ENCODE measurements at regions not wholly inside any gene's neighbourhood (a gene's known extent, or its start where the extent isn't known, plus 50 kb on each side); places are given as distances from the start of the nearest gene placed in this dataset.

- Mint-ChIP-seq H3K27ac (ENCODE audit: low read depth, unreplicated experiment) (peak overlapping the region; percentile 64), H3K9me3 (ENCODE audit: unreplicated experiment) (no peaks in the 10 kb centered on the region), H3K36me3 (ENCODE audit: insufficient read depth, unreplicated experiment) (no peaks in the 10 kb centered on the region), H3K27me3 (ENCODE audit: insufficient read depth, unreplicated experiment) (no peaks in the 10 kb centered on the region), H3K4me1 (ENCODE audit: insufficient read depth, unreplicated experiment) (peaks cover 26% of the 10 kb centered on the region), H3K4me3 (ENCODE audit: unreplicated experiment) (no peak overlapping the region)
- BruUV-seq (replicated peaks): no TSS peak
- DNase-seq (ENCODE audit: unreplicated experiment): no peak
- ChIA-PET CTCF (interaction anchor here (0.6 to 1.8 kb wide), 11 partner anchors 8 to 137 kb away, joined by 3 to 9 read pairs (median 3); no protein-coding TSS in a partner anchor), POLR2A (interaction anchor here (0.6 to 1.9 kb wide), 7 partner anchors 8 to 192 kb away, joined by 3 to 13 read pairs (median 3); partner anchors contain the start of gene TOP3B)
- TF ChIP-seq, protein P1, sequence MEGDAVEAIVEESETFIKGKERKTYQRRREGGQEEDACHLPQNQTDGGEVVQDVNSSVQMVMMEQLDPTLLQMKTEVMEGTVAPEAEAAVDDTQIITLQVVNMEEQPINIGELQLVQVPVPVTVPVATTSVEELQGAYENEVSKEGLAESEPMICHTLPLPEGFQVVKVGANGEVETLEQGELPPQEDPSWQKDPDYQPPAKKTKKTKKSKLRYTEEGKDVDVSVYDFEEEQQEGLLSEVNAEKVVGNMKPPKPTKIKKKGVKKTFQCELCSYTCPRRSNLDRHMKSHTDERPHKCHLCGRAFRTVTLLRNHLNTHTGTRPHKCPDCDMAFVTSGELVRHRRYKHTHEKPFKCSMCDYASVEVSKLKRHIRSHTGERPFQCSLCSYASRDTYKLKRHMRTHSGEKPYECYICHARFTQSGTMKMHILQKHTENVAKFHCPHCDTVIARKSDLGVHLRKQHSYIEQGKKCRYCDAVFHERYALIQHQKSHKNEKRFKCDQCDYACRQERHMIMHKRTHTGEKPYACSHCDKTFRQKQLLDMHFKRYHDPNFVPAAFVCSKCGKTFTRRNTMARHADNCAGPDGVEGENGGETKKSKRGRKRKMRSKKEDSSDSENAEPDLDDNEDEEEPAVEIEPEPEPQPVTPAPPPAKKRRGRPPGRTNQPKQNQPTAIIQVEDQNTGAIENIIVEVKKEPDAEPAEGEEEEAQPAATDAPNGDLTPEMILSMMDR (IDR thresholded peaks at IDR 0.05; ENCODE audit: unreplicated experiment): no peak
- intact Hi-C loops (cut with micrococcal nuclease): no loop called here
Observed at GRCh38 chr22:22069450-22070370, 87.1 kb upstream of the TOP3B start.

DNA sequence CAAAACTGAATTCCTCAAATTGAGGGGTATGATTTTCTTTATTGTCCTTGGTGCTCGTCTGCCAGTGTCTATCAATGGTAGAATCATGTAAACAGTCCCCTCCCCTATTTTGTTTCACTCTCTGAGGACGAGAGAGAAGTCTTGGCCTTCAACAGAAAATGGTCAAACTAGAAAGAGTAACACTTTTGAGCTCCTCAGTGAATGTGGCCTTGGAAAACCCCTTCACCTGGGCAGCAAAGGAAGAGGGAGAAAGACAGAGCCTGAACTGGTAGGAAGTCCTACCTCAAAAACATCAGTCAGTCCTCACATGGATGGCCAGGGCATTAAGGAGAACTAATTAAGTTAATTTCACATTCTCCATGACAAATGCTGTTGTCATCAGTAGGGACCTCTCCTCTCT, 86.1 kb upstream of the TOP3B start:
- intact Hi-C loops (cut with micrococcal nuclease): no loop called here
- no TSS peak for BruUV-seq (replicated peaks)
- ChIA-PET POLR2A (no interaction called here), CTCF (no interaction called here)
- Mint-ChIP-seq H3K27ac (ENCODE audit: low read depth, unreplicated experiment) (no peak overlapping the region), H3K4me3 (ENCODE audit: unreplicated experiment) (no peak overlapping the region), H3K9me3 (ENCODE audit: unreplicated experiment) (no peaks in the 10 kb centered on the region), H3K36me3 (ENCODE audit: insufficient read depth, unreplicated experiment) (no peaks in the 10 kb centered on the region), H3K4me1 (ENCODE audit: insufficient read depth, unreplicated experiment) (peaks cover 16% of the 10 kb centered on the region), H3K27me3 (ENCODE audit: insufficient read depth, unreplicated experiment) (no peaks in the 10 kb centered on the region)
- DNase-seq (ENCODE audit: unreplicated experiment): no peak
- TF ChIP-seq, protein P1 (IDR thresholded peaks at IDR 0.05; ENCODE audit: unreplicated experiment): no peak

DNA sequence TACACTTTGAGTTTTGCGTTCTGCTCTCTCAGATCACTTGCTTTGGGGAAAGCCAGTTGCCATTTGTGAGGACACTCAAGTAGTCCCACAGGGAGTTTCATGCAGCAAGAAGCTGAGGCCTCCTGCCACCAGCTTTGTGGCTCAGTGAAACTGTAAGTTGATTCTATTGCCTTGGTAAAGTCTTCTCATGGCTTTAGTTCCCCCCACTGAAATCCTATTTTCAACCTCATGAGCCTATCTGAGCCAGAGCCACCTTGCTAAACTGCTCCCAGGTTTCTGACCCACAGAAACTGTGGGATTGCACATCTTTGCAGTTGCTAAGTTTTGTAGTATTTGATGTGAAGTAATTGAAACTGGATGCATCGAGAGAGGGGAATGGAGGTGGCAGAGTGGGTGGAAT, 85.4 kb upstream of the TOP3B start:
- H3K27ac Mint-ChIP-seq (ENCODE audit: low read depth, unreplicated experiment): no peak overlapping the region
- ChIA-PET POLR2A (no interaction called here), CTCF (interaction anchor here (1.5 kb wide), 1 partner anchor 43 kb away, joined by 4 read pairs; no protein-coding TSS in a partner anchor)
- no peaks in the 10 kb centered on the region for H3K36me3 Mint-ChIP-seq (ENCODE audit: insufficient read depth, unreplicated experiment)
- no peak overlapping the region for H3K4me3 Mint-ChIP-seq (ENCODE audit: unreplicated experiment)
- intact Hi-C loops (cut with micrococcal nuclease): no loop called here
- H3K4me1 Mint-ChIP-seq (ENCODE audit: insufficient read depth, unreplicated experiment): peaks cover 16% of the 10 kb centered on the region
- BruUV-seq (replicated peaks): no TSS peak
- TF ChIP-seq, protein P1 (IDR thresholded peaks at IDR 0.05; ENCODE audit: unreplicated experiment): no peak
- H3K27me3 Mint-ChIP-seq (ENCODE audit: insufficient read depth, unreplicated experiment): no peaks in the 10 kb centered on the region
- DNase-seq (ENCODE audit: unreplicated experiment): no peak
- H3K9me3 Mint-ChIP-seq (ENCODE audit: unreplicated experiment): no peaks in the 10 kb centered on the region

GRCh38 chr22:22067192-22067591, 84.6 kb upstream of the TOP3B start:
- no peak overlapping the region for H3K27ac Mint-ChIP-seq (ENCODE audit: low read depth, unreplicated experiment)
- CTCF ChIA-PET: interaction anchor here (0.8 to 1.5 kb wide), 3 partner anchors 22 to 90 kb away, joined by 3 to 5 read pairs (median 4); no protein-coding TSS in a partner anchor
- POLR2A ChIA-PET: no interaction called here
- H3K4me1 Mint-ChIP-seq (ENCODE audit: insufficient read depth, unreplicated experiment): peaks cover 16% of the 10 kb centered on the region
- TF ChIP-seq, protein P1 (IDR thresholded peaks at IDR 0.05; ENCODE audit: unreplicated experiment): no peak
- DNase-seq (ENCODE audit: unreplicated experiment): no peak
- no TSS peak for BruUV-seq (replicated peaks)
- intact Hi-C loops (cut with micrococcal nuclease): no loop called here
- no peak overlapping the region for H3K4me3 Mint-ChIP-seq (ENCODE audit: unreplicated experiment)
- no peaks in the 10 kb centered on the region for H3K9me3 Mint-ChIP-seq (ENCODE audit: unreplicated experiment)
- H3K36me3 Mint-ChIP-seq (ENCODE audit: insufficient read depth, unreplicated experiment): no peaks in the 10 kb centered on the region
- no peaks in the 10 kb centered on the region for H3K27me3 Mint-ChIP-seq (ENCODE audit: insufficient read depth, unreplicated experiment)

All from MCF 10A (cell line).